GM23338 (cell line): ENCODE measurements at regions not wholly inside any gene's neighbourhood (a gene's known extent, or its start where the extent isn't known, plus 50 kb on each side); places are given as distances from the start of the nearest gene placed in this dataset.

Experiments
- ATAC-seq: fragments of 200-7000 bp; cut with Tn5 transposase; 3 replicates; pipeline ENCODE4 v1.9.1; 2020
- DNase-seq: peaks from one replicate; pipeline ENCODE4 v3.0.0-alpha.2; 2015; ENCODE audit warnings: low spot score
- H2AFZ ChIP-seq: fragments of 200-600 bp; sonication (generic); 2 replicates; pipeline ENCODE4 v1.8.0; 2016; ENCODE audit warnings: antibody characterized with exemption, mild to moderate bottlenecking, moderate library complexity
- H3F3A ChIP-seq: fragments of 200-600 bp; sonication (generic); replicated peaks from 2 replicates; pipeline ENCODE4 v1.8.0; 2017; ENCODE audit warnings: antibody characterized with exemption, mixed run types, low read depth
- H3K27ac ChIP-seq: fragments of 200-600 bp; sonication (generic); 2 replicates; pipeline ENCODE4 v1.6.1; 2016; ENCODE audit warnings: low read depth
- H3K27me3 ChIP-seq: fragments of 200-600 bp; sonication (generic); 2 replicates; pipeline ENCODE4 v1.8.0; 2016; ENCODE audit warnings: mild to moderate bottlenecking, mixed run types, moderate library complexity; ENCODE audit not compliant: insufficient read depth
- H3K36me3 ChIP-seq: fragments of 200-600 bp; sonication (generic); 2 replicates; pipeline ENCODE4 v1.8.0; 2016; ENCODE audit warnings: mild to moderate bottlenecking; ENCODE audit not compliant: insufficient read depth
- H3K4me1 ChIP-seq: fragments of 200-600 bp; sonication (generic); 2 replicates; pipeline ENCODE4 v1.8.0; 2016; ENCODE audit warnings: mild to moderate bottlenecking, moderate library complexity; ENCODE audit not compliant: insufficient read depth
- H3K4me2 ChIP-seq: fragments of 200-600 bp; sonication (generic); 2 replicates; pipeline ENCODE4 v1.7.1; 2017; ENCODE audit warnings: mixed run types
- H3K4me3 ChIP-seq: fragments of 200-600 bp; sonication (generic); 2 replicates; pipeline ENCODE4 v1.6.1; 2016; ENCODE audit warnings: mixed run types
- H3K79me2 ChIP-seq: fragments of 200-600 bp; sonication (generic); replicated peaks from 2 replicates; pipeline ENCODE4 v1.8.0; 2017; ENCODE audit warnings: mild to moderate bottlenecking; ENCODE audit not compliant: insufficient read depth
- H3K9me2 ChIP-seq: fragments of 200-600 bp; sonication (generic); 2 replicates; pipeline ENCODE4 v1.8.0; 2017; ENCODE audit not compliant: insufficient read depth
- H4K20me1 ChIP-seq: fragments of 200-600 bp; sonication (generic); replicated peaks from 2 replicates; pipeline ENCODE4 v1.8.0; 2017; ENCODE audit warnings: mild to moderate bottlenecking; ENCODE audit not compliant: insufficient read depth
- H3K27ac Mint-ChIP-seq: 2 replicates; pipeline ENCODE4 v1.8.0; 2020; ENCODE audit warnings: inconsistent platforms, mild to moderate bottlenecking, moderate library complexity, mixed read lengths
- H3K27me3 Mint-ChIP-seq: 3 replicates; pipeline ENCODE4 v1.8.0; 2022; ENCODE audit warnings: low read depth, mild to moderate bottlenecking, moderate library complexity, mixed read lengths, inconsistent platforms; ENCODE audit not compliant: insufficient read depth, poor library complexity
- H3K36me3 Mint-ChIP-seq: 3 replicates; pipeline ENCODE4 v1.8.0; 2021; ENCODE audit warnings: low read depth, mild to moderate bottlenecking, inconsistent platforms, moderate library complexity, mixed read lengths
- H3K4me1 Mint-ChIP-seq: 3 replicates; pipeline ENCODE4 v1.8.0; 2020; ENCODE audit warnings: mild to moderate bottlenecking, inconsistent platforms, mixed read lengths
- H3K4me3 Mint-ChIP-seq: 3 replicates; pipeline ENCODE4 v1.8.0; 2021; ENCODE audit warnings: moderate library complexity, mild to moderate bottlenecking, inconsistent platforms, mixed read lengths
- H3K9me3 Mint-ChIP-seq: 3 replicates; pipeline ENCODE4 v1.8.0; 2020; ENCODE audit warnings: moderate library complexity, mild to moderate bottlenecking, inconsistent platforms, mixed read lengths
- CREB1 ChIP-seq: fragments of 250-450 bp; sonication (Bioruptor Pico); IDR thresholded peaks from 2 replicates; pipeline ENCODE4 v1.5.0; 2020; ENCODE audit warnings: low read depth, mild to moderate bottlenecking, moderate library complexity
- CTCF ChIP-seq, 2 experiments: fragments of 200-600 bp in 1 of 2; sonication (generic) in 1 of 2; conservative IDR thresholded peaks; 2 replicates each; pipeline versions ENCODE4 v1.5.1 to v1.6.1; 2016 to 2017; ENCODE audit warnings: antibody characterized with exemption in 2 of 2, low read depth in 2 of 2, mild to moderate bottlenecking in 2 of 2, moderate library complexity in 1 of 2
- ETS1 ChIP-seq: IDR thresholded peaks from 2 replicates; pipeline ENCODE4 v1.6.1; 2016; ENCODE audit warnings: antibody characterized with exemption
- EZH2 ChIP-seq: fragments of 200-600 bp; sonication (generic); IDR thresholded peaks from one replicate; pipeline ENCODE4 v1.8.0; 2017; ENCODE audit warnings: antibody characterized with exemption, mild to moderate bottlenecking, low read depth; ENCODE audit not compliant: unreplicated experiment
- EZH2phosphoT487 ChIP-seq: fragments of 200-600 bp; sonication (generic); IDR thresholded peaks from one replicate; pipeline ENCODE4 v1.8.1; 2018; ENCODE audit warnings: antibody characterized with exemption; ENCODE audit not compliant: unreplicated experiment
- JUNB ChIP-seq: IDR thresholded peaks from one replicate; pipeline ENCODE4 v1.6.1; 2016; ENCODE audit warnings: antibody characterized with exemption; ENCODE audit not compliant: unreplicated experiment
- NANOG ChIP-seq: IDR thresholded peaks from 2 replicates; pipeline ENCODE4 v1.6.1; 2016; ENCODE audit warnings: antibody characterized with exemption, borderline replicate concordance
- POLR2AphosphoS5 ChIP-seq: IDR thresholded peaks from 2 replicates; pipeline ENCODE4 v1.6.1; 2016; ENCODE audit warnings: antibody characterized with exemption, low read depth
- REST ChIP-seq: IDR thresholded peaks from one replicate; pipeline ENCODE4 v1.6.1; 2018; ENCODE audit warnings: antibody characterized with exemption; ENCODE audit not compliant: unreplicated experiment
- STAT1 ChIP-seq: IDR thresholded peaks from one replicate; pipeline ENCODE4 v1.6.1; 2016; ENCODE audit warnings: antibody characterized with exemption; ENCODE audit not compliant: unreplicated experiment
- ZNF114 ChIP-seq: fragments of 250-450 bp; sonication (Bioruptor Pico); IDR thresholded peaks from 2 replicates; pipeline ENCODE4 v1.5.0; 2020; ENCODE audit warnings: mild to moderate bottlenecking, moderate library complexity
- ZNF331 ChIP-seq: fragments of 250-450 bp; sonication (Bioruptor Pico); IDR thresholded peaks from 2 replicates; pipeline ENCODE4 v1.5.0; 2020; ENCODE audit warnings: low read depth, mild to moderate bottlenecking, moderate library complexity

GRCh38 chr12:60043236-60043635 is 447.4 kb downstream of the SLC16A7 start:
- Mint-ChIP-seq H3K9me3 (no peaks in the 10 kb centered on the region), H3K4me3 (no peak overlapping the region), H3K27ac (no peak overlapping the region), H3K27me3 (no peaks in the 10 kb centered on the region), H3K4me1 (peaks cover 2% of the 10 kb centered on the region; the same call in 1 of the 3 replicates), H3K36me3 (no peaks in the 10 kb centered on the region)
- Histone ChIP-seq H3K4me2 (no peak overlapping the region), H3F3A (no peaks in the 10 kb centered on the region), H3K9me2 (no peaks in the 10 kb centered on the region), H3K79me2 (no peaks in the 10 kb centered on the region), H3K27ac (no peak overlapping the region), H4K20me1 (no peaks in the 10 kb centered on the region), H3K4me3 (no peak overlapping the region), H3K4me1 (peaks cover 8% of the 10 kb centered on the region; the same call in 1 of the 2 replicates), H3K27me3 (no peaks in the 10 kb centered on the region), H3K36me3 (no peaks in the 10 kb centered on the region), H2AFZ (no peak overlapping the region)
- ATAC-seq: no peak
- TF ChIP-seq CREB1 (CRISPR knock-in tag): no peak
- no peak for TF ChIP-seq POLR2AphosphoS5
- no peak for TF ChIP-seq NANOG
- no peak for TF ChIP-seq EZH2
- no peak for TF ChIP-seq ETS1
- no peak for TF ChIP-seq CTCF (conservative IDR thresholded peaks at IDR 0.05; ENCODE audit: low read depth in 2 of 2)
- TF ChIP-seq REST: no peak
- no peak for TF ChIP-seq STAT1
- no peak for DNase-seq

GRCh38 chr12:60052483-60052882 is 456.7 kb downstream of the SLC16A7 start:
- Histone ChIP-seq H3K4me3 (no peak overlapping the region), H3K4me1 (no peaks in the 10 kb centered on the region), H3K4me2 (no peak overlapping the region), H3F3A (no peaks in the 10 kb centered on the region), H4K20me1 (no peaks in the 10 kb centered on the region), H3K79me2 (no peaks in the 10 kb centered on the region), H3K27me3 (no peaks in the 10 kb centered on the region), H3K27ac (no peak overlapping the region), H3K9me2 (peaks cover 3% of the 10 kb centered on the region; the same call in 1 of the 2 replicates), H3K36me3 (no peaks in the 10 kb centered on the region), H2AFZ (no peak overlapping the region)
- no peaks in the 10 kb centered on the region for H3K4me1 Mint-ChIP-seq
- H3K9me3 Mint-ChIP-seq: no peaks in the 10 kb centered on the region; the same call in 2 of the 3 replicates
- no peak overlapping the region for H3K27ac Mint-ChIP-seq
- ATAC-seq (no peak), DNase-seq (no peak)
- H3K4me3 Mint-ChIP-seq: no peak overlapping the region
- no peaks in the 10 kb centered on the region for H3K36me3 Mint-ChIP-seq
- no peaks in the 10 kb centered on the region for H3K27me3 Mint-ChIP-seq
- no peak for TF ChIP-seq ZNF114
- no peak for TF ChIP-seq ZNF331 (CRISPR knock-in tag)
- no peak for TF ChIP-seq POLR2AphosphoS5
- TF ChIP-seq CREB1 (CRISPR knock-in tag): no peak
- TF ChIP-seq EZH2phosphoT487: no peak
- no peak for TF ChIP-seq JUNB
- TF ChIP-seq NANOG: no peak
- no peak for TF ChIP-seq EZH2
